NCI-H1092 treated with DMSO at 0.1 percent for 48 hours (cell line): ENCODE measurements at regions not wholly inside any gene's neighbourhood (a gene's known extent, or its start where the extent isn't known, plus 50 kb on each side); places are given as distances from the start of the nearest gene placed in this dataset.

ENCODE experiments used
- DNase-seq: peaks from one replicate; lab custom pipeline; 2025; lab: John Stamatoyannopoulos, UW

DNA sequence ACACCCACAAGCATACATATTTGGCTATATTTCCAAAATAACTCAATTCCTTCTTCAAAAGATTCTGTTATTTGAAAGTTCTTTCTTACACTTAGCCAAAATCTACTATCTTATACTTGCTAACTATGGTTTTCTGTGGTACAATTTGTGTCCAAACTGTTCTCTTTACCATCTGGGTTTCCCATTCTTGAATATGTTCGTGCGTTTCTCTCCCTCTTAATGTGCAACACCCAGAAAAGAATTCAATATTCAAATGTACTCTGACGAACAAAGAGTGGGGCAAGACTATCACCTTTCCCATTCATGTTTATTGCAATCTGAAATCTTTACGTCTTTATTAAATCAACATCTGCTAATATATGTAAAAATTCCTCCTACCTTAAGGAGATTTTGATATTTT, 912.7 kb downstream of the FAT4 start:
- no peak for DNase-seq

DNA sequence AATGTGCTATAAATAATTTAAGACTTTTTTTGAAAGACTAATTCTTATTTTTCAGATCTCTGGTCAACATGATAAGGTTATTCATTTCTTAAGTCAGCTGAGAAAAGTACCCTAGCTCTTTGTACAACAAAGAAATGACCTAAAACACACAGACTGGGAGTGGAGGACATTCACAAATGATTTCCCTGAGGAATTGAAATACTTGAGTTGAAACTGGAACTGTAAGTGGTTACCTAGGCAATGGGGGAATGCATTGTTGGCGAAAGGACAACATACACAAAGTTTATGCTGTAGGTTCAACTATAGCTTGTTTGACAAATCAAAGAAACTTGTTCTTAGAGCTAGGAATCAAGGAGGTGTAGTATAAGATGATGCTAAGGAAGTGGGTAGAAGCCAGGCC, 915.5 kb downstream of the FAT4 start:
- no peak for DNase-seq

DNA sequence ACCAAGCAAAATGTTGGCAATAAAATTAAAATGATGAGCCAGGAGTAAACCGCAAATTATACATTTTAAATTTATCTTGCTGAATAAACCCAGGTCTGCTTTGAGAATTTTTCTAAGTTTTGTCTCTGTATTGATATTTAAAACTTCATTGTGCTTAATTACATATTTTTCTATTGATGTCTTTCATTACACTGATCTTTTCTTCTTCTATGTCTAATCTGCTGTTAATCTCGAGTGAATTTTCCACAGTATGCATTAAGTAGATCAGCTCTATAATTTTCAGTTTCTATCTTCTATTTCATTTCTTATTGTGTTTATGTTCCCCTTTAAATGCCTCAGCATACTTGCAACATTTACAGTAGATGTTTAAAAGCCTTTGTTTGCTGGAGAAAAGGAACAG, 918.7 kb downstream of the FAT4 start:
- DNase-seq = no peak

- no peak for DNase-seq
These were observed 923.3 kb downstream of the FAT4 start for GRCh38 chr4:126238013-126238412.

- no peak for DNase-seq
These were observed 926.9 kb downstream of the FAT4 start for GRCh38 chr4:126241634-126242033.

DNA sequence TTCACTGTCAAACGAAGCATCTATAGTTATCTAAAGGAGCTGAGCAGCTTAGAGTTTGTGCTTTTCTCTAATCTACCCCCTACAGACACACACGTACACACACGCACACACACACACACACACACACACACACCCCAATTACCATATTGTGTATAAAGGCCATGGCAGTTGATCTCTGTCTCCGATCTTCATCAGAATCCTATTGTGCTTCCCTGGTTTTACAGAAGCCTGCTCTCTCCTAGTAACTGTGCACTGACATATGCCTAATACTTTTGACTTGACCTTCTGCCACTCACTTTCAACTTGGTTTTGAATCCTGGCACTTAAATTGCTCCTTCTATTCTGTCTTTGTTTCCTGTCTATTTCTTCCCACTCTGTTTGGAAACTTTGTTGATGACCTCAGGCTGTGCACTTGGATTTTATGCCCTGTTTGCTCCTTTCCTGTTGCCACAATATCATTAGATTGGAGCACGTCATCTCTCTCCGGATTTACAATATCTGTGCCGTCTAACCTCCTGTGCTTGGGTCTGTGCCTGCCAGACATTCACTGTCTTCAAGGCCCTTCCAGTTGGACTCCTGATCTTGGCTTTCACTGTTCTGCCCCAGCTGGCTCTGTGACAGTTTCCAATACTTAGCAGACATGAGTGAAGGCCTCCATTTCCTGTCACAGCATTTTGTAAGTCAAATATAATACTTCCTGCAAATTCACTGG, 928.1 kb downstream of the FAT4 start:
- no peak for DNase-seq

DNA sequence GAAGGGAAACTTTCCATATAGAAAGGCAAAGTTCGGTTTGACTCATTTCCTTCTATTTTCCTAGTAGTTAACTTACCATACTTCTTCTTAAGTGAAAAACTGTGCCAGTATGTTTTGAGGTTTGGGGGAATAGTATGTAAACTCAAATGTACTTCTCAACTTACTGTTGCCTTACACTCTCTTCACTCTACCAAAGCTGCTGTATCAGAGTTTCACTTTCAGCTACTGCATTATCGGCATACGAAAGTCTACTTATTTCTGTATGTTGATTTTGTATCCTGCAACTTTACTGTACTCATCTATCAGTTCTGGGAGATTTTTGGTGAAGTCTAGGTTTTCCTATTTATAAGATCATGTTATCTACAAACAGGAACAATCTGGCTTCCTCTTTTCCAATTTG, 932.7 kb downstream of the FAT4 start:
- DNase-seq = no peak

DNA sequence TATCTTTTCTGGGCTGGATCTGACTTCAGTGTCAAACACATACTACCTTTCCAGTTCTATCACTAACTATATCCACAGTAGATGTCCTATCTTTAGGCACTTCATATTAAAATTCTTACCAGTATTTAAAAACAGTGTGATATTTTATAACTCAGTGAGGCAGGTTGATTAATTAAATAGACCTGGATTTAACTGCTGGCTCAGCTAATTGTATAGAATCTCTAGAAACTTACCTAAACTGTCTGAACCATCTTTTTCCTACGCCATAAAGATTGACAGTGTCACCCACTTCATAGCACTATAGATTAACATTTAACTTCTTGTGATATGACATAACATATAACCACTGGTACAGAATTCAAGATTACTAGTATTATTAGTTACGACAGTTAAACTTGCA, 935.3 kb downstream of the FAT4 start:
- no peak for DNase-seq

DNA sequence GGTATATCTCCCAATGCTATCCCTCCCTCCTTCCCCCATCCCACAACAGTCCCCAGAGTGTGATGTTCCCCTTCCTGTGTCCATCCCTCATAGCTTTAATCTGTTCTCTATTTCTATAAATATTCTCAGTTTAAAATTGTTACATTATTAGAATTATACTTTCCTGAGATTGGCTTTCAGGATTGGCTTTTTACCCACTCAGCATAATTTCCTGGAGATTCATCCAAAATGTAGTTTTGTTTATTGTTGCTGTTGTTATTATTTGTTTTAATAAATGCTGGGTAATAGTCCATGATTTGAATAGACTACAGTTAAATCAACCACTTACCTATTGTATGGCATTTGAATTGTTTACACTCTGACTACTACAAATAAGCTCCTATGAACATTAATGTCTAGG, 936.4 kb downstream of the FAT4 start:
- DNase-seq = no peak

DNA sequence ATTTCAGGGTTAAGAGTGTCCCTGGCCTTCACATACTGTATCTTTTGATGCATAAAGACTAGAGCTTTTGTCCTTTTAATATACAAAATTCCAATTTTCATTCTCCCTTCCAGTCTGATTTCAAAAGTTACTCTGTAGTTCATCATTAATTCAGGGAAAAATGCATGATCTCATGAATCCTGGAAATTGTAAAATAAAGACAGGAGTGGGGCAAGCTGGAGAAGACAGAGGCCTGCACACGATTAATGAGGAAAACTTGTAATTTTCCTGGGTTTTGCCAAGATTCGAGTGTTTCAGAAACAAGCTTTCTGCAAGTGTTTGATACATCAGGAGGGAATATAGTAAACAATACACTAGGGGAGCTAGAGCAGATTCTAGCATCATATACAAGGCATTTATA, 947.9 kb downstream of the FAT4 start:
- no peak for DNase-seq

DNA sequence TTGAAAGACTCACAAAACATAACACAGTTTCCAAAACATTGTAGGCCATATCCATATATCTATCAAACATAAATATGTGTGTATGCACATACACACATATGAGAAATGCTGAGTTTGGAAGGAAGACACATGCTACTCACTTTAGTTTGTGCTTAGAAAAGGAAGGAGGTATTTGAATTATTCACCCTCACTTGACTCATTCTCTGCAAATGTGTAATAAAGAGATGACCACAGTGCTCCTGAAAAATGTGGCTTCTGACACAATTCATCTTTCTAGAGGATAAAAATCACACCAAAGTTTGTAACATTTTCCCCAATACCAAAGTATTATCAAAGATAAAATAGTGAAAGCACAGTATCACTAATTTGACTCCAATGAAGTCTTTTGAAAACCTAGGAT, 950.1 kb downstream of the FAT4 start:
- no peak for DNase-seq

DNA sequence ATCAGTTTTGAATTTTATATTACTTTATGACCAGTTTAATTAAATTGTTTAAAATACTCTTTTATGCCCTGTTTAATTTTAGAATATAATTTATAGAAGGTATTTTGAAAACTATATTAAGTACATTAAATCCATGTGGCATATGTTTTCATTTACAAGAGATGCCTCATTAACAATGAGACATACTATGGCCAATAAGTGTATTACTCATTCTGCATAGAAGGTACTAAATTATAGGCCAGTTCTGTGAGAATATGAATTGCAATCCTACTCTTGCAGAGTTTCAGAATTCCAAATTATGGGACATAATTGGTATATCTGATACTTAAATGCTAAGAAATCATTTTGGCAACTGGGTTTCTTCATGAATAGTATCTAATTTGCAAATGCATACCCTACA, 951.1 kb downstream of the FAT4 start:
- DNase-seq = no peak

- DNase-seq = no peak
These were observed 952.9 kb downstream of the FAT4 start for GRCh38 chr4:126267689-126268088.

GRCh38 chr4:126268106-126268505, 953.4 kb downstream of the FAT4 start:
- DNase-seq = no peak

GRCh38 chr4:126269106-126269505, 954.4 kb downstream of the FAT4 start:
- DNase-seq = no peak

- DNase-seq = no peak
These were observed 956.5 kb downstream of the FAT4 start for GRCh38 chr4:126271292-126271691.

DNA sequence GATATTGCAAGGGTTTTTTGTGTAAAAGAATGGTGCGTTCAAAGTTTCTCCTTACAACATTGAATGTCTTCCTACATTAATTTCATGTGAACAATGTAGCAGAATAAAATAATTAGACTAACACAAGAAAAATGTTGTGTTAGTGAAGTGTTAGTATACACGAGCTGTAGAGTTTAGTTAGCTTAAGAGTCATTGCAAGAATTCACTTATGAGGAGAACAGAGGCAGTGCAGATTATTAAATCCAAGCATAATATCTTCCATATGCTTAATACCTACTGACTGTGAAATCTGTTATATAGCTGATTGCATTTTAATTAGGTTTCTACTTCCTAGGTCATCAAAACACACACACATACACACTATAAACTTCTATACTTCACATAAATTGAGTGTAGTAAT, 959.0 kb downstream of the FAT4 start:
- no peak for DNase-seq

GRCh38 chr4:126291886-126292285, 977.1 kb downstream of the FAT4 start:
- no peak for DNase-seq

GRCh38 chr4:126298271-126298670, 983.5 kb downstream of the FAT4 start:
- no peak for DNase-seq

DNA sequence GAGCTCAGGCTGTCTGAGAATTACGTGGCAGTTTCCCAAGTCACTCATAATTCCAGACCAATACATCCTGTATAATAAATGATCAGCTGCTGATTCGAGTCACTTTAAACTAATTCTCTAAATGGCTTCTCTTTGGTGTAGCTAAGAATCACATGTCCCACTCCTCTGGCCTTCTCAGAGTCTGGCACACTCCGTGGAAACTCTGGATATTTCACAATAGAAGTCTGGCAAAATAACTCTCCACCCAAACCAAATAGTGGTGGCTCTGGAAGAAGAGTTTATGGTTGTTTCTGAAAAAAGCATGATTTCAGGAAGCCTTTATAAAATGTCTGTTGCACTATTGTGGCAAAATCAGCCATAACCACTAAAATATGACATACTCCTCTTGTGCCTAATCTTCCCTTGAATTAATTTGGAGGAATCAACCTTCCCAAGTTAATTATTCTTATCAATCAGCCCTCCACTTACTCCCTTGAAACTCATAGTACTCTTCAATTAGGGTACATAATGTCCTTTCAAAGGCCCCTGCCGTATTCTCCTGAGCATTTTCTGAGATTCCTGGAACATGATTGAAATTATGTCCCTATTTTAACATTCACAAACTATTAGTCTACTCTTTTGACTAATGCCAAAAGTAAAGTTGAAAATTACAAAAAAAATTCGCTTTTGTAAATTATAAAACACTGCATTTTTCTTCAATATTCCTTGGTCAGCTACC, 991.6 kb downstream of the FAT4 start:
- no peak for DNase-seq

- DNase-seq = peak; percentile 1
These were observed 1003.6 kb downstream of the FAT4 start for GRCh38 chr4:126318376-126318775.

- DNase-seq = no peak
These were observed 1014.2 kb downstream of the FAT4 start for GRCh38 chr4:126328914-126329313.

- no peak for DNase-seq
These were observed 1023.8 kb downstream of the FAT4 start for GRCh38 chr4:126338548-126338947.

DNA sequence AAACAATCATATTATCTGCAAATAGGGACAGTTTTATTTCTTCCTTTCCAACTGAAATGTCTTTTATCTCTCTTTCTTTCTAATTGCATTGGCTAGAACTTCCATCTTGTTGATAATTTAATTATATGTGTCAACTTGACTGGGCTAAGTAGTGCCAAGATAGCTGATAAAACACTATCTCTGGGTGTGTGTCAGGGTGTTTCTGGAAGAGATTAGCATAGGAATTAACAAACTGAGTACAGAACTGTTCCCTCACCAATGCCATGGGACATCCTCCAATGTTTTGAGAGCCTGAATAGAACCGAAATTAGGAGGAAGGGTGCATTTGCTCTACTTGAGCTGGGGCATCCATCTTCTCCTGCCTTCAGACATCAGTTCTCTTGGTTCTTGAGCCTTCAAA, 1027.2 kb downstream of the FAT4 start:
- no peak for DNase-seq
